Hepatocyte (in vitro differentiated cells): ENCODE measurements at regions not wholly inside any gene's neighbourhood (a gene's known extent, or its start where the extent isn't known, plus 50 kb on each side); places are given as distances from the start of the nearest gene placed in this dataset.

Experiments
- EZH2 ChIP-seq: fragments of 200-600 bp; sonication (generic); IDR thresholded peaks from 2 replicates; pipeline ENCODE4 v1.6.1; 2016; ENCODE audit warnings: antibody characterized with exemption, mild to moderate bottlenecking, borderline replicate concordance
- TF ChIP-seq, protein P1 (sequence below): fragments of 200-600 bp; sonication (generic); IDR thresholded peaks from 2 replicates; pipeline ENCODE4 v1.5.1; 2016; ENCODE audit warnings: antibody characterized with exemption, mild to moderate bottlenecking; ENCODE audit not compliant: poor library complexity

DNA sequence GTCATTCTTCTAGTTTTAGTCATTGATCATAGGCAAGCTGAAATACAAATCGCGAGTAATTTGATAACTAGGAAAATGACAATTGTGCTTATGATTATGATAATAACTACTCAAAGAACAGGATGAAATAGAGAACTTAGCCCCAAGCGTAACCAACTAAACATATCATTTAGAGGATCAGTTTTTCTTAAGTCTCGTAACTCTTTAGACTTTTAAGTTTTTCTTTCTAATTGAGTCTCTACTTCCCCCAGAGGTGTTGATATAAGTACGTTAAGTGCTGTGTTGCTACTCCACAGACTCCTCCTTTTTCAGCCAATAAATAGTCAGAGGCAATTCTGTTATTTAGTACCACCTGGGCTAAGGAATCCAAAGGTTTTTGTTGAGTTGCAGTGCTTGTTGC is 96.3 kb downstream of the NHLRC3 start:
- no peak for TF ChIP-seq EZH2
- TF ChIP-seq, protein P1, sequence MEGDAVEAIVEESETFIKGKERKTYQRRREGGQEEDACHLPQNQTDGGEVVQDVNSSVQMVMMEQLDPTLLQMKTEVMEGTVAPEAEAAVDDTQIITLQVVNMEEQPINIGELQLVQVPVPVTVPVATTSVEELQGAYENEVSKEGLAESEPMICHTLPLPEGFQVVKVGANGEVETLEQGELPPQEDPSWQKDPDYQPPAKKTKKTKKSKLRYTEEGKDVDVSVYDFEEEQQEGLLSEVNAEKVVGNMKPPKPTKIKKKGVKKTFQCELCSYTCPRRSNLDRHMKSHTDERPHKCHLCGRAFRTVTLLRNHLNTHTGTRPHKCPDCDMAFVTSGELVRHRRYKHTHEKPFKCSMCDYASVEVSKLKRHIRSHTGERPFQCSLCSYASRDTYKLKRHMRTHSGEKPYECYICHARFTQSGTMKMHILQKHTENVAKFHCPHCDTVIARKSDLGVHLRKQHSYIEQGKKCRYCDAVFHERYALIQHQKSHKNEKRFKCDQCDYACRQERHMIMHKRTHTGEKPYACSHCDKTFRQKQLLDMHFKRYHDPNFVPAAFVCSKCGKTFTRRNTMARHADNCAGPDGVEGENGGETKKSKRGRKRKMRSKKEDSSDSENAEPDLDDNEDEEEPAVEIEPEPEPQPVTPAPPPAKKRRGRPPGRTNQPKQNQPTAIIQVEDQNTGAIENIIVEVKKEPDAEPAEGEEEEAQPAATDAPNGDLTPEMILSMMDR, result no peak
